ENCODE measurements at regions not wholly inside any gene's neighbourhood (a gene's known extent, or its start where the extent isn't known, plus 50 kb on each side); places are given as distances from the start of the nearest gene placed in this dataset.

DNA sequence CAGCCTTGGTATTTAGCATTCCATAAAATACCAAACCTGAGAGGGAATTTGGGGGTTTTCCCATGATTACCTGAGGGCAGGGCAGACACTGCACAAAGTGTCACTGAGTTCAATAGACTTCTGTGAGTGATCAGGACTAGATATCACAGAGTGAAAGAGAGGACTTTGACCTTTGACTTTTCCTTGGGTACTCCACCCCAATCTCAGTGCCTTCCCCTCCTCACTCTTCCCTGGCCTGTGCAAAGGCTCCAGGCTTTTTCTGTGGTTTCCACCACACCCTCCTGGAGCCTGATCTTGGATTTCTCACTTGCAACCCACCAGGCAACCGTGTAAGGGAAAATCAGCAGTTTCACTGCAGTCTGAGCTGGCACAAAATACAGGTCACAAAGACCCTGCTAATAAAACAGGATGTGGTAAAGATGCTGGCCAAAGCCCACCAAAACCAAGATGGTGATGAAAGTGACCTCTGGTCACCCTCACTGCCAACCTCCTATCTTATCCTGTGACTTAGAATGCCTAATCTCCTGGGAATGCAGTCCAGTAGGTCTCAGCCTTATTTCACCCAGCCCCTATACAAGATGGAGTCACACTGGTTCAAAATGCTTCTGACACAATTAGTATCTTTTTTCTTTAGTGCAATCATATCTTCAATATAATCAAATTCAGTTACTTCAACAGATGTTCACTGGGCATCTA is 64.0 kb downstream of the BOD1L2 start:
- H3K9me3 ChIP-seq, result no peaks in the 10 kb centered on the region
- Mint-ChIP-seq H3K9me3 (no peaks in the 10 kb centered on the region), H3K27me3 (peaks cover 23 to 46% of the 10 kb centered on the region in 2 donors), H3K4me3 (no peak overlapping the region), H3K36me3 (no peaks in the 10 kb centered on the region), H3K27ac (no peak overlapping the region), H3K4me1 (peaks cover 7 to 13% (median 8%) of the 10 kb centered on the region in 3 donors)
- H3K4me3 ChIP-seq (ENCODE audit: control insufficient read depth in 1 of 2, extremely low read depth in 1 of 2, low read length in 1 of 2), result no peak overlapping the region
- H3K27ac ChIP-seq (ENCODE audit: low read length), result no peak overlapping the region
- WGBS (ENCODE audit: insufficient coverage), result no CpG with 5 or more reads among the region's 1 CpG
- CTCF ChIA-PET, result no interaction called here
- POLR2A ChIA-PET, result no interaction called here
- H3K36me3 ChIP-seq (ENCODE audit: control insufficient read depth in 2 of 2, extremely low read depth in 1 of 2, insufficient read depth in 1 of 2, low read length in 1 of 2), result no peaks in the 10 kb centered on the region
- DNase-seq, result no peak
- H3K4me1 ChIP-seq (ENCODE audit: control insufficient read depth in 1 of 2, extremely low read depth in 1 of 2, insufficient read depth in 2 of 2, low read length in 2 of 2), result peaks cover 0 to 6% of the 10 kb centered on the region in 2 experiments
- H3K27me3 ChIP-seq (replicated peaks in 1 of 2; ENCODE audit: control insufficient read depth in 2 of 2, extremely low read depth in 1 of 2, insufficient read depth in 2 of 2, low read length in 1 of 2), result peaks cover 0 to 19% of the 10 kb centered on the region in 2 experiments
- no peak for ATAC-seq (replicated peaks in 1 of 4)

GRCh38 chr18:57211412-57211750 is 64.5 kb downstream of the BOD1L2 start:
- DNase-seq (no peak), ATAC-seq (replicated peaks in 1 of 4) (no peak)
- peaks cover 7 to 13% (median 8%) of the 10 kb centered on the region in 3 donors for H3K4me1 Mint-ChIP-seq
- H3K36me3 ChIP-seq (ENCODE audit: control insufficient read depth in 2 of 2, extremely low read depth in 1 of 2, insufficient read depth in 1 of 2, low read length in 1 of 2), result no peaks in the 10 kb centered on the region
- H3K9me3 Mint-ChIP-seq, result no peaks in the 10 kb centered on the region
- no peaks in the 10 kb centered on the region for H3K36me3 Mint-ChIP-seq
- peaks cover 0 to 19% of the 10 kb centered on the region in 2 experiments for H3K27me3 ChIP-seq (replicated peaks in 1 of 2; ENCODE audit: control insufficient read depth in 2 of 2, extremely low read depth in 1 of 2, insufficient read depth in 2 of 2, low read length in 1 of 2)
- no peak overlapping the region for H3K4me3 ChIP-seq (ENCODE audit: control insufficient read depth in 1 of 2, extremely low read depth in 1 of 2, low read length in 1 of 2)
- 40% methylated on average over 3 of the region's 3 CpGs for WGBS (ENCODE audit: insufficient coverage)
- ChIA-PET CTCF (no interaction called here), POLR2A (interaction anchor here in 1 of 2 donors (0.5 kb wide), 1 partner anchor 477 kb away, joined by 6 read pairs; no protein-coding TSS in a partner anchor)
- no peak overlapping the region for H3K27ac Mint-ChIP-seq
- peaks cover 0 to 6% of the 10 kb centered on the region in 2 experiments for H3K4me1 ChIP-seq (ENCODE audit: control insufficient read depth in 1 of 2, extremely low read depth in 1 of 2, insufficient read depth in 2 of 2, low read length in 2 of 2)
- peaks cover 23 to 46% of the 10 kb centered on the region in 2 donors for H3K27me3 Mint-ChIP-seq
- H3K4me3 Mint-ChIP-seq, result no peak overlapping the region
- no peaks in the 10 kb centered on the region for H3K9me3 ChIP-seq
- no peak overlapping the region for H3K27ac ChIP-seq (ENCODE audit: low read length)

DNA sequence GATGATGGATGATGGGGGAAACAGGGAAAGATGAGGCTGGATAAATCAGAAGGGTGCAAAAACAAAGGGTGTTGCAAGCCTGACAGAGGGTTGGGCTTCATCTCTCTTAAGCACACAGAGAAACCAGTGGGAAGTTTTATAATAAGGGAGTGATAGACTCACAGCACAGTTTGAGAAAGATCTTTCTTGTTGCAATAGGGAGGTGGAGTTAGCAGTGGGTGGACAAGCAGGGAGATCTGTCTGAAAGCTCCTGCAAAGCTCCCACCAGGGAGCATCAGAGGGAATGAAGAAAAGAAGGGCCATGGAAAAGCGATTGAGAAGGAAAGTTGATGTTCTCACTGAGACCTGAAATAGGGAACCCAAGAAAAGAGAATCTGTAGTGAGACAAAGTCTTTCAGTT is 64.9 kb downstream of the BOD1L2 start:
- ChIA-PET POLR2A (interaction anchor here in 1 of 2 donors (0.5 kb wide), 1 partner anchor 477 kb away, joined by 6 read pairs; no protein-coding TSS in a partner anchor), CTCF (no interaction called here)
- H3K9me3 ChIP-seq, result no peaks in the 10 kb centered on the region
- peaks cover 7 to 13% (median 8%) of the 10 kb centered on the region in 3 donors for H3K4me1 Mint-ChIP-seq
- no peak overlapping the region for H3K4me3 ChIP-seq (ENCODE audit: control insufficient read depth in 1 of 2, extremely low read depth in 1 of 2, low read length in 1 of 2)
- H3K36me3 ChIP-seq (ENCODE audit: control insufficient read depth in 2 of 2, extremely low read depth in 1 of 2, insufficient read depth in 1 of 2, low read length in 1 of 2), result no peaks in the 10 kb centered on the region
- H3K27ac Mint-ChIP-seq, result no peak overlapping the region
- peaks cover 23 to 46% of the 10 kb centered on the region in 2 donors for H3K27me3 Mint-ChIP-seq
- H3K4me3 Mint-ChIP-seq, result no peak overlapping the region
- no peaks in the 10 kb centered on the region for H3K36me3 Mint-ChIP-seq
- no peaks in the 10 kb centered on the region for H3K9me3 Mint-ChIP-seq
- peaks cover 0 to 19% of the 10 kb centered on the region in 2 experiments for H3K27me3 ChIP-seq (replicated peaks in 1 of 2; ENCODE audit: control insufficient read depth in 2 of 2, extremely low read depth in 1 of 2, insufficient read depth in 2 of 2, low read length in 1 of 2)
- 90% methylated on average over 1 of the region's 1 CpG for WGBS (ENCODE audit: insufficient coverage)
- H3K4me1 ChIP-seq (ENCODE audit: control insufficient read depth in 1 of 2, extremely low read depth in 1 of 2, insufficient read depth in 2 of 2, low read length in 2 of 2), result peaks cover 0 to 6% of the 10 kb centered on the region in 2 experiments
- H3K27ac ChIP-seq (ENCODE audit: low read length), result no peak overlapping the region
- DNase-seq, result no peak
- ATAC-seq (replicated peaks in 1 of 4), result no peak

DNA sequence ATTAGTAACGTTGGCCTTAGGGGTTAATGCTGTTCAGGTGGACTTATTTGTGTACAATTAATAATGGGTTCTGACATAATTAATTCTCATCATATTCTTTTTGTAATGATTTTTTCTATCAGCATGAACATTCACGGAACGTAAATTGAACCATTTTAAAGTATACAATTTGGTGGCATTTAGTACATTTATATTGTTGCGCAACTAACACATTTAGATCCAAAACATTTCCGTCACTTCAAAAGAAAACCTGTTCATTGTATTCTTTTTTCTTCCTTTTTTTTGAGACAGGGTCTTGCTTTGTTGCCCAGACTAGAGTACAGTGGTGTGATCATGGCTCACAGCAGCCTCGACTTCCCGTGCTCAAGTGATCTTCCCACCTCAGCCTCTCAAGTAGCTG is 65.8 kb downstream of the BOD1L2 start:
- H3K4me1 Mint-ChIP-seq, result peaks cover 7 to 13% (median 8%) of the 10 kb centered on the region in 3 donors
- Histone ChIP-seq H3K27ac (ENCODE audit: low read length) (no peak overlapping the region), H3K4me1 (ENCODE audit: control insufficient read depth in 1 of 2, extremely low read depth in 1 of 2, insufficient read depth in 2 of 2, low read length in 2 of 2) (peaks cover 0 to 6% of the 10 kb centered on the region in 2 experiments), H3K36me3 (ENCODE audit: control insufficient read depth in 2 of 2, extremely low read depth in 1 of 2, insufficient read depth in 1 of 2, low read length in 1 of 2) (no peaks in the 10 kb centered on the region), H3K9me3 (no peaks in the 10 kb centered on the region), H3K4me3 (ENCODE audit: control insufficient read depth in 1 of 2, extremely low read depth in 1 of 2, low read length in 1 of 2) (no peak overlapping the region), H3K27me3 (replicated peaks in 1 of 2; ENCODE audit: control insufficient read depth in 2 of 2, extremely low read depth in 1 of 2, insufficient read depth in 2 of 2, low read length in 1 of 2) (peaks cover 0 to 19% of the 10 kb centered on the region in 2 experiments)
- POLR2A ChIA-PET, result no interaction called here
- no CpG with 5 or more reads among the region's 7 CpGs for WGBS (ENCODE audit: insufficient coverage)
- H3K9me3 Mint-ChIP-seq, result no peaks in the 10 kb centered on the region
- peaks cover 19 to 38% of the 10 kb centered on the region in 2 donors for H3K27me3 Mint-ChIP-seq
- no peak overlapping the region for H3K4me3 Mint-ChIP-seq
- no peak for ATAC-seq (replicated peaks in 1 of 4)
- DNase-seq, result no peak
- H3K27ac Mint-ChIP-seq, result no peak overlapping the region
- H3K36me3 Mint-ChIP-seq, result no peaks in the 10 kb centered on the region
- CTCF ChIA-PET, result no interaction called here

GRCh38 chr18:57214976-57215375 is 68.1 kb downstream of the BOD1L2 start:
- peaks cover 1 to 4% (median 2%) of the 10 kb centered on the region in 3 donors for H3K4me1 Mint-ChIP-seq
- H3K4me1 ChIP-seq (ENCODE audit: control insufficient read depth in 1 of 2, extremely low read depth in 1 of 2, insufficient read depth in 2 of 2, low read length in 2 of 2), result peaks cover 0 to 4% of the 10 kb centered on the region in 2 experiments
- ATAC-seq (replicated peaks in 1 of 4) (no peak), DNase-seq (no peak)
- peaks cover 7 to 22% of the 10 kb centered on the region in 2 donors for H3K27me3 Mint-ChIP-seq
- H3K27ac Mint-ChIP-seq, result no peak overlapping the region
- H3K4me3 Mint-ChIP-seq, result no peak overlapping the region
- POLR2A ChIA-PET, result no interaction called here
- WGBS (ENCODE audit: insufficient coverage), result no CpG with 5 or more reads among the region's 3 CpGs
- H3K9me3 Mint-ChIP-seq, result no peaks in the 10 kb centered on the region
- no peaks in the 10 kb centered on the region for H3K9me3 ChIP-seq
- CTCF ChIA-PET, result no interaction called here
- H3K27me3 ChIP-seq (replicated peaks in 1 of 2; ENCODE audit: control insufficient read depth in 2 of 2, extremely low read depth in 1 of 2, insufficient read depth in 2 of 2, low read length in 1 of 2), result peaks cover 0 to 8% of the 10 kb centered on the region in 2 experiments
- H3K4me3 ChIP-seq (ENCODE audit: control insufficient read depth in 1 of 2, extremely low read depth in 1 of 2, low read length in 1 of 2), result no peak overlapping the region
- no peak overlapping the region for H3K27ac ChIP-seq (ENCODE audit: low read length)
- H3K36me3 ChIP-seq (ENCODE audit: control insufficient read depth in 2 of 2, extremely low read depth in 1 of 2, insufficient read depth in 1 of 2, low read length in 1 of 2), result no peaks in the 10 kb centered on the region
- H3K36me3 Mint-ChIP-seq, result no peaks in the 10 kb centered on the region

- Mint-ChIP-seq H3K27me3 (peaks cover 5 to 20% of the 10 kb centered on the region in 2 donors), H3K4me3 (no peak overlapping the region), H3K9me3 (no peaks in the 10 kb centered on the region), H3K4me1 (no peaks in the 10 kb centered on the region), H3K27ac (no peak overlapping the region), H3K36me3 (no peaks in the 10 kb centered on the region)
- no peaks in the 10 kb centered on the region for H3K4me1 ChIP-seq (ENCODE audit: control insufficient read depth in 1 of 2, extremely low read depth in 1 of 2, insufficient read depth in 2 of 2, low read length in 2 of 2)
- H3K36me3 ChIP-seq (ENCODE audit: control insufficient read depth in 2 of 2, extremely low read depth in 1 of 2, insufficient read depth in 1 of 2, low read length in 1 of 2), result no peaks in the 10 kb centered on the region
- H3K9me3 ChIP-seq, result no peaks in the 10 kb centered on the region
- DNase-seq (no peak), ATAC-seq (replicated peaks in 1 of 4) (no peak)
- ChIA-PET CTCF (no interaction called here), POLR2A (no interaction called here)
- no peak overlapping the region for H3K4me3 ChIP-seq (ENCODE audit: control insufficient read depth in 1 of 2, extremely low read depth in 1 of 2, low read length in 1 of 2)
- no peak overlapping the region for H3K27ac ChIP-seq (ENCODE audit: low read length)
- H3K27me3 ChIP-seq (replicated peaks in 1 of 2; ENCODE audit: control insufficient read depth in 2 of 2, extremely low read depth in 1 of 2, insufficient read depth in 2 of 2, low read length in 1 of 2), result peaks cover 0 to 10% of the 10 kb centered on the region in 2 experiments
- 88% methylated on average over 4 of the region's 6 CpGs for WGBS (ENCODE audit: insufficient coverage)
Observed at GRCh38 chr18:57218281-57218680, 71.4 kb downstream of the BOD1L2 start.
